Right lobe of liver (tissue), 6 donors: ENCODE measurements at regions not wholly inside any gene's neighbourhood (a gene's known extent, or its start where the extent isn't known, plus 50 kb on each side); places are given as distances from the start of the nearest gene placed in this dataset.

Experiments used
- ATAC-seq, 4 donors: fragments of 200-7000 bp; cut with Tn5 transposase; one replicate each; pipeline ENCODE4 v1.9.1; 2020; ENCODE audit warnings: mild to moderate bottlenecking in 4 of 4, moderate library complexity in 4 of 4
- DNase-seq, 3 donors: peaks; one replicate each; pipeline ENCODE4 v3.0.0-alpha.2; 2020
- H3K27ac ChIP-seq, 3 donors: fragments of 200-600 bp; one replicate each; pipeline ENCODE4 v1.8.0; 2022
- H3K27me3 ChIP-seq, 2 donors: fragments of 200-600 bp; one replicate each; pipeline ENCODE4 v1.8.0; 2022
- H3K36me3 ChIP-seq, 4 donors: fragments of 200-600 bp; sonication (generic) in 1 of 4; one replicate each; pipeline versions ENCODE4 v1.5.1 to v1.8.0; 2017 to 2022; ENCODE audit warnings: control low read depth in 1 of 4
- H3K4me1 ChIP-seq, 4 donors: fragments of 200-600 bp; sonication (generic) in 1 of 4; one replicate each; pipeline versions ENCODE4 v1.5.1 to v1.8.0; 2017 to 2022; ENCODE audit warnings: control low read depth in 1 of 4
- H3K4me3 ChIP-seq, 3 donors: fragments of 200-600 bp; one replicate each; pipeline ENCODE4 v1.8.0; 2022
- H3K9me3 ChIP-seq, 4 donors: fragments of 200-600 bp; sonication (generic) in 1 of 4; one replicate each; pipeline versions ENCODE4 v1.5.1 to v1.8.0; 2017 to 2022; ENCODE audit warnings: control low read depth in 1 of 4
- POLR2A ChIP-seq: fragments of 450-650 bp; IDR thresholded peaks from one replicate; pipeline ENCODE4 v1.6.1; 2017; ENCODE audit warnings: antibody characterized with exemption, mild to moderate bottlenecking
- WGBS: methylation state at CpG from one replicate; pipeline ENCODE4 v1.1.6; 2018; ENCODE audit warnings: low coverage, low lambda C conversion rate; ENCODE audit not compliant: insufficient coverage; ENCODE audit errors: missing lambda C conversion rate; 5-methylcytosine and 5-hydroxymethylcytosine counted together
- intact Hi-C, 2 donors: fragments of 100-400 bp; cut with DNase I; formaldehyde crosslinking; loops; one replicate each; pipeline versions ENCODE4 v1.11.2 to v1.14.1; 2022
- TF ChIP-seq, protein P1 (sequence below), 4 donors: fragments of 200-600 bp in 3 of 4; fragments of 450-650 bp in 1 of 4; IDR thresholded peaks; one replicate each; pipeline versions ENCODE4 v1.5.1 to v1.8.0; 2016 to 2022; ENCODE audit warnings: antibody characterized with exemption in 4 of 4, mild to moderate bottlenecking in 2 of 4
- donor health status: DM: no; HTN: yes; CAD: no.
- donor health status: DM: no; HTN: no; CAD: no.
- donor health status: DM: no; HTN: no; CAD: no.
- donor health status: DM: no; HTN: yes; CAD: no.
- donor health status: DM: no; HTN: yes; CAD: no.

DNA sequence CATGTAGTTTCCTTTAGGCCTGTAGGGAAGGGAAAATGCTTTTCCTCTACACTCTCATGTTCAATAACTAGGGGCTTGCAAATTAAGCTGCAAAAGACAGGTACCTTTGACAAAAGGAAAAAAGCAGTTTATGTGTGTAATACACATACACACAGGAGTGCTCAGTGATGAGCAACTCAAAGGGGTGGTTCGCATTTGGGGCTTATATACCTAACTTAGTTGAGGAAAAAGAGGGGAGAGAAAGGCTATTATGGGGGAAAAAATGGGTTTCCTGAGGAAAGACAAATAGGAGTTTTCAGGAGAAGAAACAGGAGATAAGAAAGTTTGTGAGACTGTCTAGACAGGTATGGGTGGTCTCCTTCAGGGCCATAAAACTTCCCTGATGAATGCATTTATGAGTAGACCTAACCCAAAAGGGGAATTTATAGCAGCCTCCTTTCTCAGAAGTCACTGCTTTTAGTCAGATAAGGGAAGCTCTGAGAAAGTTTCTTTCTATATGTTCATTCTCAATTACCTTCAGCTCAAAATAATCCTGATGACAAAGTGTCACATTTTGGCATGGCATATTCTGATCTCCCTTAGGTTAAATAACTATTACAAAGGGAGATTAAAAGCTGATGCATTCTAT lies 55.2 kb upstream of the EZH2 start:
- no peaks in the 10 kb centered on the region for H3K27me3 ChIP-seq
- ATAC-seq: no peak
- H3K36me3 ChIP-seq: no peaks in the 10 kb centered on the region
- no peak for TF ChIP-seq POLR2A
- TF ChIP-seq, protein P1, sequence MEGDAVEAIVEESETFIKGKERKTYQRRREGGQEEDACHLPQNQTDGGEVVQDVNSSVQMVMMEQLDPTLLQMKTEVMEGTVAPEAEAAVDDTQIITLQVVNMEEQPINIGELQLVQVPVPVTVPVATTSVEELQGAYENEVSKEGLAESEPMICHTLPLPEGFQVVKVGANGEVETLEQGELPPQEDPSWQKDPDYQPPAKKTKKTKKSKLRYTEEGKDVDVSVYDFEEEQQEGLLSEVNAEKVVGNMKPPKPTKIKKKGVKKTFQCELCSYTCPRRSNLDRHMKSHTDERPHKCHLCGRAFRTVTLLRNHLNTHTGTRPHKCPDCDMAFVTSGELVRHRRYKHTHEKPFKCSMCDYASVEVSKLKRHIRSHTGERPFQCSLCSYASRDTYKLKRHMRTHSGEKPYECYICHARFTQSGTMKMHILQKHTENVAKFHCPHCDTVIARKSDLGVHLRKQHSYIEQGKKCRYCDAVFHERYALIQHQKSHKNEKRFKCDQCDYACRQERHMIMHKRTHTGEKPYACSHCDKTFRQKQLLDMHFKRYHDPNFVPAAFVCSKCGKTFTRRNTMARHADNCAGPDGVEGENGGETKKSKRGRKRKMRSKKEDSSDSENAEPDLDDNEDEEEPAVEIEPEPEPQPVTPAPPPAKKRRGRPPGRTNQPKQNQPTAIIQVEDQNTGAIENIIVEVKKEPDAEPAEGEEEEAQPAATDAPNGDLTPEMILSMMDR (IDR thresholded peaks at IDR 0.05): no peak
- intact Hi-C loops: no loop called here
- no peak overlapping the region for H3K4me3 ChIP-seq
- DNase-seq: no peak
- H3K9me3 ChIP-seq: no peaks in the 10 kb centered on the region
- no peaks in the 10 kb centered on the region for H3K4me1 ChIP-seq
- no peak overlapping the region for H3K27ac ChIP-seq
- WGBS: 100% methylated on average over 1 of the region's 1 CpG

DNA sequence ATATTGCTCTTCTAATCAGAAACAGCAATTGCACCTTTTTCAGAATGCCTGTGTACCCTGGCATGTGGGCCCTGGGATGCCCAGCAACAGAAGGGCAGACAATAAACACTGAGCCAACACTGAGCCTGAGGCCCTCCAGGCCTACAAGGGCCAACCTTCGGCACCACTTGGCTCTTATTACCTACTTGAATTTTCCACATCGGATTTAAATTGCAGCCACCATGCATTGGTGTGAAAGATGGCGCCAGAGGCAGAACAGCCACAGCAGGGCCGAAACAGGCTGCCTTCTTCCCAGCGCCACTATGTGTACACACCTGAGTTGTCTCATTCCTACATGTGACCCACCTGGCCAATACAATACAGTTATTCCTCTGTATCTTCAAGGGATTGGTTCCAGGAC lies 51.4 kb upstream of the EZH2 start:
- no peak overlapping the region for H3K27ac ChIP-seq
- TF ChIP-seq POLR2A: no peak
- TF ChIP-seq, protein P1 (IDR thresholded peaks at IDR 0.05): no peak
- intact Hi-C loops: no loop called here
- DNase-seq (no peak), ATAC-seq (no peak)
- H3K36me3 ChIP-seq: no peaks in the 10 kb centered on the region
- H3K27me3 ChIP-seq: no peaks in the 10 kb centered on the region
- H3K4me1 ChIP-seq: no peaks in the 10 kb centered on the region
- 92% methylated on average over 5 of the region's 5 CpGs for WGBS
- no peaks in the 10 kb centered on the region for H3K9me3 ChIP-seq
- H3K4me3 ChIP-seq: no peak overlapping the region
